Neural progenitor cell (in vitro differentiated cells): ENCODE measurements at regions not wholly inside any gene's neighbourhood (a gene's known extent, or its start where the extent isn't known, plus 50 kb on each side); places are given as distances from the start of the nearest gene placed in this dataset.

Experiments used
- DNase-seq: peaks from one replicate; pipeline ENCODE4 v3.0.0-alpha.2; 2016; ENCODE audit warnings: low spot score
- H2AFZ ChIP-seq: fragments of 200-600 bp; sonication (generic); replicated peaks from 2 replicates; pipeline ENCODE4 v1.6.1; 2016; ENCODE audit warnings: antibody characterized with exemption
- H3F3A ChIP-seq: fragments of 200-600 bp; sonication (generic); 2 replicates; pipeline ENCODE4 v1.6.1; 2016; ENCODE audit warnings: antibody characterized with exemption, low read depth
- H3K27ac ChIP-seq: fragments of 200-600 bp; sonication (generic); 2 replicates; pipeline ENCODE4 v1.5.1; 2016; ENCODE audit warnings: mild to moderate bottlenecking
- H3K27me3 ChIP-seq: fragments of 200-600 bp; sonication (generic); 2 replicates; pipeline ENCODE4 v1.6.1; 2016; ENCODE audit warnings: mild to moderate bottlenecking, moderate library complexity
- H3K36me3 ChIP-seq: fragments of 200-600 bp; sonication (generic); 2 replicates; pipeline ENCODE4 v1.5.1; 2016
- H3K4me1 ChIP-seq: fragments of 200-600 bp; sonication (generic); 2 replicates; pipeline ENCODE4 v1.6.1; 2016; ENCODE audit warnings: mixed run types
- H3K4me2 ChIP-seq: fragments of 200-600 bp; sonication (generic); 2 replicates; pipeline ENCODE4 v1.6.1; 2016
- H3K4me3 ChIP-seq: fragments of 200-600 bp; sonication (generic); 2 replicates; pipeline ENCODE4 v1.5.1; 2016
- H3K79me2 ChIP-seq: fragments of 200-600 bp; sonication (generic); 2 replicates; pipeline ENCODE4 v1.6.1; 2016; ENCODE audit warnings: low read depth
- H3K9ac ChIP-seq: fragments of 200-600 bp; sonication (generic); 2 replicates; pipeline ENCODE4 v1.6.1; 2016
- H3K9me3 ChIP-seq: fragments of 200-600 bp; sonication (generic); 2 replicates; pipeline ENCODE4 v1.5.1; 2016; ENCODE audit warnings: low read depth
- H4K20me1 ChIP-seq: fragments of 200-600 bp; sonication (generic); 2 replicates; pipeline ENCODE4 v1.6.1; 2016; ENCODE audit warnings: low read depth
- H3K27ac Mint-ChIP-seq: 3 replicates; pipeline ENCODE4 v1.8.0; 2021; ENCODE audit warnings: mixed read lengths
- H3K27me3 Mint-ChIP-seq: 2 replicates; pipeline ENCODE4 v1.8.0; 2022; ENCODE audit warnings: low read depth, mild to moderate bottlenecking, inconsistent platforms, moderate library complexity, mixed read lengths; ENCODE audit not compliant: insufficient read depth
- H3K36me3 Mint-ChIP-seq: 3 replicates; pipeline ENCODE4 v1.8.0; 2021; ENCODE audit warnings: mixed read lengths
- H3K4me1 Mint-ChIP-seq: 3 replicates; pipeline ENCODE4 v1.8.0; 2021; ENCODE audit warnings: mixed read lengths
- H3K4me3 Mint-ChIP-seq: 3 replicates; pipeline ENCODE4 v1.8.0; 2021; ENCODE audit warnings: mild to moderate bottlenecking, moderate library complexity, mixed read lengths
- H3K9me3 Mint-ChIP-seq: 3 replicates; pipeline ENCODE4 v1.8.0; 2020; ENCODE audit warnings: mixed read lengths
- EZH2 ChIP-seq: fragments of 200-600 bp; sonication (generic); IDR thresholded peaks from 2 replicates; pipeline ENCODE4 v1.6.1; 2017; ENCODE audit warnings: antibody characterized with exemption, mild to moderate bottlenecking, moderate library complexity
- EZH2phosphoT487 ChIP-seq: fragments of 200-600 bp; sonication (generic); IDR thresholded peaks from 2 replicates; pipeline ENCODE4 v1.6.1; 2017; ENCODE audit warnings: antibody characterized with exemption
- TF ChIP-seq, protein P1 (sequence below): fragments of 200-600 bp; sonication (generic); IDR thresholded peaks from 2 replicates; pipeline ENCODE4 v1.5.1; 2017; ENCODE audit warnings: antibody characterized with exemption, mild to moderate bottlenecking

- TF ChIP-seq EZH2phosphoT487 (no peak), EZH2 (no peak)
- TF ChIP-seq, protein P1, sequence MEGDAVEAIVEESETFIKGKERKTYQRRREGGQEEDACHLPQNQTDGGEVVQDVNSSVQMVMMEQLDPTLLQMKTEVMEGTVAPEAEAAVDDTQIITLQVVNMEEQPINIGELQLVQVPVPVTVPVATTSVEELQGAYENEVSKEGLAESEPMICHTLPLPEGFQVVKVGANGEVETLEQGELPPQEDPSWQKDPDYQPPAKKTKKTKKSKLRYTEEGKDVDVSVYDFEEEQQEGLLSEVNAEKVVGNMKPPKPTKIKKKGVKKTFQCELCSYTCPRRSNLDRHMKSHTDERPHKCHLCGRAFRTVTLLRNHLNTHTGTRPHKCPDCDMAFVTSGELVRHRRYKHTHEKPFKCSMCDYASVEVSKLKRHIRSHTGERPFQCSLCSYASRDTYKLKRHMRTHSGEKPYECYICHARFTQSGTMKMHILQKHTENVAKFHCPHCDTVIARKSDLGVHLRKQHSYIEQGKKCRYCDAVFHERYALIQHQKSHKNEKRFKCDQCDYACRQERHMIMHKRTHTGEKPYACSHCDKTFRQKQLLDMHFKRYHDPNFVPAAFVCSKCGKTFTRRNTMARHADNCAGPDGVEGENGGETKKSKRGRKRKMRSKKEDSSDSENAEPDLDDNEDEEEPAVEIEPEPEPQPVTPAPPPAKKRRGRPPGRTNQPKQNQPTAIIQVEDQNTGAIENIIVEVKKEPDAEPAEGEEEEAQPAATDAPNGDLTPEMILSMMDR: no peak
- no peak for DNase-seq
- Mint-ChIP-seq H3K9me3 (no peaks in the 10 kb centered on the region), H3K36me3 (no peaks in the 10 kb centered on the region), H3K27me3 (peaks cover 11% of the 10 kb centered on the region), H3K27ac (no peak overlapping the region), H3K4me1 (peaks cover 13% of the 10 kb centered on the region), H3K4me3 (no peak overlapping the region)
- Histone ChIP-seq H3K4me1 (peaks cover 43% of the 10 kb centered on the region), H3K27ac (no peak overlapping the region), H3K27me3 (no peaks in the 10 kb centered on the region), H4K20me1 (no peaks in the 10 kb centered on the region), H3F3A (peaks cover 14% of the 10 kb centered on the region), H3K4me3 (no peak overlapping the region), H3K4me2 (no peak overlapping the region), H3K36me3 (no peaks in the 10 kb centered on the region), H3K9ac (no peak overlapping the region), H3K79me2 (no peaks in the 10 kb centered on the region), H2AFZ (no peak overlapping the region), H3K9me3 (no peaks in the 10 kb centered on the region)
Observed at GRCh38 chr1:221164951-221165838, 286.0 kb downstream of the HLX start.

DNA sequence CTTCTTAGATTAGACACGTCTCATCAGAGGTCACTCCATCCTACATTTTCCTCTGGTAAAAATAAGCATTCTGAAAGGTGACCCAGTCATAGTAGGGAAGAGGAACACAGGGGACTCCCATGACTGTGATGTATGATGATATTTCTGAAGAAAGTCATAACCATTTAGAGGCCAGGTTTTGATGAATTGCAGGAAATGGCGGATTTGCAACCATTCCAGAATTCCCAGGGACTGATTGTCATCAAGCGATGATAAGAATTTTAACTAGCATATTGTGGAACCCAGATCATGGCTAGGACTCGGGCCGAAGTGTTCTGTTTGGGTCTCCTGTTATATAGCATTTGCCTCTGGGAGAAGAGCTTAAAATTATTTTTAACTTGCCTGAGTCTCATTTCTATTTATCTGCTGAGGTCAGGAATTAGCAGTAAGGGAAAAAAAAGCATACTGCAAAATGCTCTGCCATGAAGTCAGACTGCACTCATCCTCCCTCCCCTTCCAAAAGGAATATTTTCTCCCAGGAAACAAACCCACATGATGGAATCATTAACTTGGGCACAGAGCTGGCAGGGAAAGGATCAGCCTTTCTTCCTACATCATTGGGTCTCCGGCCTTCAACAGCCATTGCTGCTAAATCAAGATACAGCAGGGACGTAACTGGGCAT, 286.7 kb downstream of the HLX start:
- H3K4me3 ChIP-seq: no peak overlapping the region
- H2AFZ ChIP-seq: no peak overlapping the region
- H3K36me3 Mint-ChIP-seq: no peaks in the 10 kb centered on the region
- no peaks in the 10 kb centered on the region for H3K9me3 Mint-ChIP-seq
- H3K27ac ChIP-seq: no peak overlapping the region
- H3K9ac ChIP-seq: no peak overlapping the region
- TF ChIP-seq, protein P1: no peak
- no peak for TF ChIP-seq EZH2
- no peaks in the 10 kb centered on the region for H3K36me3 ChIP-seq
- DNase-seq: no peak
- H3F3A ChIP-seq: peaks cover 14% of the 10 kb centered on the region
- H3K4me2 ChIP-seq: no peak overlapping the region
- peaks cover 45% of the 10 kb centered on the region for H3K4me1 ChIP-seq
- no peaks in the 10 kb centered on the region for H4K20me1 ChIP-seq
- H3K27me3 Mint-ChIP-seq: peaks cover 11% of the 10 kb centered on the region
- peaks cover 13% of the 10 kb centered on the region for H3K4me1 Mint-ChIP-seq
- no peak overlapping the region for H3K4me3 Mint-ChIP-seq
- H3K79me2 ChIP-seq: no peaks in the 10 kb centered on the region
- no peak overlapping the region for H3K27ac Mint-ChIP-seq
- no peaks in the 10 kb centered on the region for H3K9me3 ChIP-seq
- H3K27me3 ChIP-seq: no peaks in the 10 kb centered on the region

DNA sequence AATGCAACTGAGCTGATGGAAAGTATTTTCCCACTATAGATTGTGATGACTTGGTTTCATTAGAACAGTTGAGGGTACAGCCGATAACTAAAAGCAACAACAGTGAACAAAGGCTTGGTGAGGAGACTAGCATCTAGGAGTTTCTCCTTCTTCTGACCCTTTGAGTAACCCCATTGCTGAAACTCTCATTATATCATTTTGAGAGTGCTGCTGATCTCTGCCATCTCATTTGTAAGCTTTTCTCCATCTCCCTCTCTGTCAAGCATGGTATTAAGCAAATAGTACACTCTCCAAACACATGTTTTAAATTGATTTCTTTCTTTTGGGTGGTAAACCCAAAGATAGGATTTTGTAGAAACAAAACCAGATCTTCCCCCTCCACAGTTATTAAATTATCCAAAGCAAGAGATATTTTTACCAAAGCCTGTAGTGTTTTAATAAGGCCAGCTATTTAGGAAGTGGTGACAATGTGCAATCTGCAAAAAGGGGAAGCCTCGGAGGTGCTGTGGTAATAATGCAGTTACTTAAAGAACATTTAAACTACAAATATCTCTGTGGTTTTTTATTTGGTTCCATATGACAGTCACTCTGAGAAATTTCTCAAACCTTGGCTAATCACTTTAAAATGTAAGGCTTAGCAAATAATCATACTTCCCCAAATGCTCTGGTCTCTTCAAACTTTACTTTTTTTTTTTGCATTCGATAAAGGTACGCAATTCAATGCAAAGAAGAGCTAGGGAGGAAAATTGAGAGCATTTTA, 287.5 kb downstream of the HLX start:
- Mint-ChIP-seq H3K27me3 (peaks cover 11% of the 10 kb centered on the region), H3K4me1 (peaks cover 13% of the 10 kb centered on the region), H3K36me3 (no peaks in the 10 kb centered on the region), H3K27ac (no peak overlapping the region), H3K4me3 (no peak overlapping the region), H3K9me3 (peaks cover 2% of the 10 kb centered on the region)
- Histone ChIP-seq H2AFZ (no peak overlapping the region), H3K79me2 (no peaks in the 10 kb centered on the region), H3K4me2 (no peak overlapping the region), H3F3A (peaks cover 14% of the 10 kb centered on the region), H3K9me3 (no peaks in the 10 kb centered on the region), H3K9ac (no peak overlapping the region), H3K4me1 (peaks cover 40% of the 10 kb centered on the region), H3K27ac (no peak overlapping the region), H4K20me1 (no peaks in the 10 kb centered on the region), H3K27me3 (no peaks in the 10 kb centered on the region), H3K4me3 (no peak overlapping the region), H3K36me3 (no peaks in the 10 kb centered on the region)
- TF ChIP-seq, protein P1: no peak
- DNase-seq: no peak
